Smooth muscle cell (in vitro differentiated cells): ENCODE measurements at regions not wholly inside any gene's neighbourhood (a gene's known extent, or its start where the extent isn't known, plus 50 kb on each side); places are given as distances from the start of the nearest gene placed in this dataset.
A peak's percentile ranks its signal among the peaks of the same experiment; 100 is the strongest.

Experiments
- DNase-seq: peaks from one replicate; lab custom pipeline; 2025; ENCODE audit not compliant: unreplicated experiment; lab: John Stamatoyannopoulos, UW
- H2AFZ ChIP-seq: fragments of 200-600 bp; sonication (generic); 2 replicates; pipeline ENCODE4 v1.6.0; 2016; ENCODE audit warnings: antibody characterized with exemption, low read depth, mild to moderate bottlenecking
- H3F3A ChIP-seq: fragments of 200-600 bp; sonication (generic); 2 replicates; pipeline ENCODE4 v1.6.0; 2017; ENCODE audit warnings: antibody characterized with exemption, low read depth
- H3K27ac ChIP-seq: fragments of 200-600 bp; sonication (generic); 2 replicates; pipeline ENCODE4 v1.5.1; 2016; ENCODE audit warnings: low read depth, mild to moderate bottlenecking
- H3K27me3 ChIP-seq: fragments of 200-600 bp; sonication (generic); 2 replicates; pipeline ENCODE4 v1.6.1; 2016; ENCODE audit warnings: low read depth, mild to moderate bottlenecking
- H3K36me3 ChIP-seq: fragments of 200-600 bp; sonication (generic); 2 replicates; pipeline ENCODE4 v1.5.1; 2016; ENCODE audit warnings: low read depth
- H3K4me1 ChIP-seq: fragments of 200-600 bp; sonication (generic); 2 replicates; pipeline ENCODE4 v1.5.1; 2016; ENCODE audit warnings: low read depth
- H3K4me2 ChIP-seq: fragments of 200-600 bp; sonication (generic); 2 replicates; pipeline ENCODE4 v1.6.0; 2016; ENCODE audit warnings: mild to moderate bottlenecking
- H3K4me3 ChIP-seq: fragments of 200-600 bp; sonication (generic); 2 replicates; pipeline ENCODE4 v1.5.1; 2016; ENCODE audit warnings: mild to moderate bottlenecking
- H3K79me2 ChIP-seq: fragments of 200-600 bp; sonication (generic); 2 replicates; pipeline ENCODE4 v1.6.0; 2016; ENCODE audit warnings: low read depth, mild to moderate bottlenecking
- H3K9ac ChIP-seq: fragments of 200-600 bp; sonication (generic); 2 replicates; pipeline ENCODE4 v1.6.0; 2016; ENCODE audit warnings: low read depth
- H3K9me3 ChIP-seq: fragments of 200-600 bp; sonication (generic); replicated peaks from 2 replicates; pipeline ENCODE4 v1.5.1; 2016; ENCODE audit warnings: low read depth
- H4K20me1 ChIP-seq: fragments of 200-600 bp; sonication (generic); 2 replicates; pipeline ENCODE4 v1.6.0; 2016; ENCODE audit warnings: low read depth
- CTCF ChIP-seq: fragments of 200-600 bp; sonication (generic); IDR thresholded peaks from 2 replicates; pipeline ENCODE4 v1.5.1; 2017; ENCODE audit warnings: borderline replicate concordance, mild to moderate bottlenecking, antibody characterized with exemption; ENCODE audit not compliant: insufficient read depth, poor library complexity, severe bottlenecking
- WGBS: methylation state at CpG from one replicate; pipeline ENCODE4 v1.1.7; 2016; ENCODE audit warnings: low lambda C conversion rate; 5-methylcytosine and 5-hydroxymethylcytosine counted together

GRCh38 chr3:66136597-66136996, 84.2 kb upstream of the SLC25A26 start:
- Histone ChIP-seq H3K4me3 (no peak overlapping the region), H3K36me3 (no peaks in the 10 kb centered on the region), H3K4me1 (no peaks in the 10 kb centered on the region), H4K20me1 (no peaks in the 10 kb centered on the region), H3F3A (no peaks in the 10 kb centered on the region), H3K27me3 (no peaks in the 10 kb centered on the region), H3K9me3 (no peaks in the 10 kb centered on the region), H3K9ac (no peak overlapping the region), H3K79me2 (no peaks in the 10 kb centered on the region), H3K27ac (no peak overlapping the region), H3K4me2 (no peak overlapping the region), H2AFZ (no peak overlapping the region)
- WGBS: 85% methylated on average over 1 of the region's 1 CpG
- DNase-seq: no peak
- TF ChIP-seq CTCF: no peak

GRCh38 chr3:66133853-66134445, 86.9 kb upstream of the SLC25A26 start:
- H3F3A ChIP-seq: no peaks in the 10 kb centered on the region
- 85% methylated on average over 8 of the region's 8 CpGs for WGBS

GRCh38 chr3:66133050-66133757, 87.6 kb upstream of the SLC25A26 start:
- no peak for TF ChIP-seq CTCF
- Histone ChIP-seq H4K20me1 (no peaks in the 10 kb centered on the region), H2AFZ (no peak overlapping the region), H3K4me3 (no peak overlapping the region), H3K4me2 (no peak overlapping the region), H3K9me3 (no peaks in the 10 kb centered on the region), H3K4me1 (no peaks in the 10 kb centered on the region), H3K27me3 (no peaks in the 10 kb centered on the region), H3F3A (no peaks in the 10 kb centered on the region), H3K79me2 (no peaks in the 10 kb centered on the region), H3K27ac (peak overlapping the region; percentile 26), H3K36me3 (no peaks in the 10 kb centered on the region), H3K9ac (no peak overlapping the region)
- DNase-seq: no peak
- WGBS: 83% methylated on average over 6 of the region's 6 CpGs

More at GRCh38 chr3:66133853-66134445, 86.9 kb upstream of the SLC25A26 start:
- no peaks in the 10 kb centered on the region for H3K9me3 ChIP-seq
- no peaks in the 10 kb centered on the region for H3K27me3 ChIP-seq
- H3K36me3 ChIP-seq: no peaks in the 10 kb centered on the region
- peak overlapping the region; percentile 26 for H3K27ac ChIP-seq
- no peaks in the 10 kb centered on the region for H4K20me1 ChIP-seq
- no peaks in the 10 kb centered on the region for H3K4me1 ChIP-seq
- H2AFZ ChIP-seq: no peak overlapping the region
- no peak overlapping the region for H3K9ac ChIP-seq
- H3K4me3 ChIP-seq: no peak overlapping the region
- no peak for DNase-seq
- H3K79me2 ChIP-seq: no peaks in the 10 kb centered on the region
- TF ChIP-seq CTCF: no peak
- no peak overlapping the region for H3K4me2 ChIP-seq

GRCh38 chr3:66128623-66129022, 89.9 kb upstream of the MAGI1 start:
- no peaks in the 10 kb centered on the region for H3K79me2 ChIP-seq
- H3K36me3 ChIP-seq: no peaks in the 10 kb centered on the region
- no peak for DNase-seq
- H3K27me3 ChIP-seq: no peaks in the 10 kb centered on the region
- no peak overlapping the region for H2AFZ ChIP-seq
- TF ChIP-seq CTCF: no peak
- H3K4me2 ChIP-seq: no peak overlapping the region
- WGBS: 41% methylated on average over 1 of the region's 1 CpG
- H3K9ac ChIP-seq: no peak overlapping the region
- H3K9me3 ChIP-seq: no peaks in the 10 kb centered on the region
- no peaks in the 10 kb centered on the region for H4K20me1 ChIP-seq
- no peaks in the 10 kb centered on the region for H3F3A ChIP-seq
- H3K4me1 ChIP-seq: no peaks in the 10 kb centered on the region
- H3K4me3 ChIP-seq: no peak overlapping the region
- no peak overlapping the region for H3K27ac ChIP-seq
